ENCODE measurements at regions not wholly inside any gene's neighbourhood (a gene's known extent, or its start where the extent isn't known, plus 50 kb on each side); places are given as distances from the start of the nearest gene placed in this dataset.
"Not testable (repeated sequence)": the region's sequence is repeated elsewhere in the genome, so short reads cannot be mapped to it uniquely, and the experiment has no call there.

DNA sequence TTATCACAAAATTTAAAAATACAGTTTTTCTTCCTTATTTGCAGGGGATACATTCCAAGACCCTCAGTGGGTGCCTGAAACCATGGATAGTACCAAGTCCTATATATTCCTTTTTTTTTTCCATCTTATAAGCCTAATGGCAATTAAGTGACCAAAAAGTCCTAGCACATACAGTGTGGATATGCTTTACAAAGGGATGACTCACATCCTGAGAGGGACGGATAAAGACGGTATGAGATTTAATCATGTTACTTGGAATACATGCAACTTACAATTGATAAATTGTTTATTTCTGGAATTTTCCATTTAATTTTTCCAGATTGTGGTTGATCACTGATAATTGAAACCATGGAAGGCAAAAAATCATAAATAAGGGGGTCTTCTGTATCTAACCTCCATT is 181.2 kb upstream of the BRINP3 start:
- FAIRE-seq (no peak), DNase-seq (ENCODE audit: insufficient read length, low spot score) (no peak)
- TF ChIP-seq POU2F2 (IDR thresholded peaks at IDR 0.05; ENCODE audit: low read depth, low read length) (no peak), TAF1 (IDR thresholded peaks at IDR 0.05; ENCODE audit: low read depth, low read length) (no peak), PAX5 (IDR thresholded peaks at IDR 0.05; ENCODE audit: insufficient read depth, low read length, severe bottlenecking) (no peak), POLR2A (IDR thresholded peaks at IDR 0.05; ENCODE audit: low read depth, low read length) (no peak)

GRCh38 chr1:190663962-190664361 is 186.3 kb upstream of the BRINP3 start:
- no peak for TF ChIP-seq POLR2A (IDR thresholded peaks at IDR 0.05; ENCODE audit: low read depth, low read length)
- TF ChIP-seq PAX5 (IDR thresholded peaks at IDR 0.05; ENCODE audit: insufficient read depth, low read length, severe bottlenecking) = no peak
- TF ChIP-seq POU2F2 (IDR thresholded peaks at IDR 0.05; ENCODE audit: low read depth, low read length) = no peak
- no peak for TF ChIP-seq SPI1 (IDR thresholded peaks at IDR 0.05; ENCODE audit: low read depth, low read length)
- TF ChIP-seq TAF1 (IDR thresholded peaks at IDR 0.05; ENCODE audit: low read depth, low read length) = no peak
- TF ChIP-seq POLR2AphosphoS5 (IDR thresholded peaks at IDR 0.05; ENCODE audit: low read depth, low read length) = no peak
- DNase-seq (ENCODE audit: insufficient read length, low spot score) = no peak
- FAIRE-seq = no peak

DNA sequence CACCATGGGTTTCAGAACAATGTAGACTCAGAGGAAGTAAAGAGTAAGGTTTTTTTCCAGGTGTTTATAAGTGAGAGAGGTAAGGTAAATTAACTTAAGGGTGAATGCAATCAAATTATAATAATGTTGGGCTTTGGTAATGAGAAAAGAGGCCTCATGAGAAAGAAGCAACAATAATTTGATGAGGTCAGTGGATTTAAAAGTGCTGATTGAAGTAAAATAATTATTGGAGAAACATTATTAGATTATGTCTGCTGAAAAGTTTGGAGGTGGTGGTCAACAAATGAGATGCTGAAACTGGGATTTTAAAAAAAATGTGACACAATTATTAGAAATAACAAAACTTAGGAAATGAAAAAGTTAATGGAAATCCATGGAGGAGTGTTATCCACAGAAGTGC is 187.4 kb upstream of the BRINP3 start:
- TF ChIP-seq SPI1 (IDR thresholded peaks at IDR 0.05; ENCODE audit: low read depth, low read length) (no peak), PAX5 (IDR thresholded peaks at IDR 0.05; ENCODE audit: insufficient read depth, low read length, severe bottlenecking) (no peak), POU2F2 (IDR thresholded peaks at IDR 0.05; ENCODE audit: low read depth, low read length) (no peak), POLR2A (IDR thresholded peaks at IDR 0.05; ENCODE audit: low read depth, low read length) (no peak), POLR2AphosphoS5 (IDR thresholded peaks at IDR 0.05; ENCODE audit: low read depth, low read length) (no peak), TAF1 (IDR thresholded peaks at IDR 0.05; ENCODE audit: low read depth, low read length) (no peak)
- FAIRE-seq = no peak

DNA sequence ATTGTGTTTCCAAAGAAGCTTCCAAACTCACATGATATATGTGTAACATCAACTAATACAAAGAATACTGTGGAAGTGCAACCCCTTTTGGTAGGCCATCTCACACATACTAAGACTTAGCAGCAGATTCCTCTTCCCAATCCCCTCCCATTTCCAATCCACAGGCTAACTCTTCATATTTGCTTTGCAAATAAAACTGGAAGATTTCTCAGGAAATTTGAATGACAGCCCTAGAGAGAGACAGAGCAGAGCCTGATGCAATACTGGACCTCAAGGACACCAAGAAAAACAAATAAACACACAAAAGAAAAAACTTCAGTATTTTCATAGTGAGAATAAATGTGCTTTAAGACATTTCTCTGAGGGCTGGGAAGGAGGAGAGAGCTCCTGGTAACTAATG is 190.2 kb upstream of the BRINP3 start:
- FAIRE-seq = no peak
- DNase-seq (ENCODE audit: insufficient read length, low spot score) = no peak
- TF ChIP-seq PAX5 (IDR thresholded peaks at IDR 0.05; ENCODE audit: insufficient read depth, low read length, severe bottlenecking) (no peak), POLR2A (IDR thresholded peaks at IDR 0.05; ENCODE audit: low read depth, low read length) (no peak), POU2F2 (IDR thresholded peaks at IDR 0.05; ENCODE audit: low read depth, low read length) (no peak), TAF1 (IDR thresholded peaks at IDR 0.05; ENCODE audit: low read depth, low read length) (no peak), POLR2AphosphoS5 (IDR thresholded peaks at IDR 0.05; ENCODE audit: low read depth, low read length) (no peak), SPI1 (IDR thresholded peaks at IDR 0.05; ENCODE audit: low read depth, low read length) (no peak)

More for the DNA sequence above, 187.4 kb upstream of the BRINP3 start:
- DNase-seq (ENCODE audit: insufficient read length, low spot score) = no peak

DNA sequence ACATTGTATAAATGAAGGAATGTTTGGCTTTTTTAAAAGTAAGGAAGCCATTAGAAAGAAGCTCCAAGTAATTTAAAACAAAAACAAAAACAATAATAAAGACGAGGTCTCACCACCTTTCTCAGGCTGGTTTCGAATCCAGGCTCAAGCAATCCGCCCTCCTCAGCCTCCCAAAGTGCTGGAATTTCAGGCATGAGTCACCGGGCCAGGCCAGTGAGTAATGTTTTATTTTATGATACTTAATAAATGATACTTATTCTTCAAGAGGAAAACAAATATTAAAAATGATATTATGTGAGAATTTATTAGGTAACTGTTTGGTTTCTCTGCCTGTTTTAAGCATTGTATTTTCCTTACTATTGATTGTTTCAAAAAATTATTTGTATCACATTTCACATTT is 201.4 kb upstream of the BRINP3 start:
- TF ChIP-seq POLR2AphosphoS5 (IDR thresholded peaks at IDR 0.05; ENCODE audit: low read depth, low read length) (no peak), SPI1 (IDR thresholded peaks at IDR 0.05; ENCODE audit: low read depth, low read length) (no peak), PAX5 (IDR thresholded peaks at IDR 0.05; ENCODE audit: insufficient read depth, low read length, severe bottlenecking) (no peak), TAF1 (IDR thresholded peaks at IDR 0.05; ENCODE audit: low read depth, low read length) (no peak), POLR2A (IDR thresholded peaks at IDR 0.05; ENCODE audit: low read depth, low read length) (no peak), POU2F2 (IDR thresholded peaks at IDR 0.05; ENCODE audit: low read depth, low read length) (no peak)
- FAIRE-seq = no peak
- DNase-seq (ENCODE audit: insufficient read length, low spot score) = no peak

DNA sequence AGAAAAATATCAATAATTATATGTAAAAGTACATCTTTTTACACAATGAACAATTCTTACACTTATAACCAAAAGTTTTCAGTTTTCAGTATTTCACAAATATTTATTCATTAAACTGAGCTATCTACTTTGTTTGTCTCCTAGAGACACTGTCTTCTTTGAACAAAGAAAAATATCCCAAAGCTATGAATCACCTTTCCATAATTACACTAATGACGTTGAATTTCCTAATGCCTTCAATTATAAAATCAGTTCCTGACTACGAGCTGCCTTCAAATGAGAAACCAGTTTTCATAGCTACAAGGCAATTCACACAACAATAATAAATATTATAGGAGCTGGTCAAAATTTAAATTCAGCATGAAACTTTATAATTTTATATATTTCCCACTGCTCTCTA is 201.8 kb upstream of the BRINP3 start:
- DNase-seq (ENCODE audit: insufficient read length, low spot score) (no peak), FAIRE-seq (no peak)
- no peak for TF ChIP-seq PAX5 (IDR thresholded peaks at IDR 0.05; ENCODE audit: insufficient read depth, low read length, severe bottlenecking)
- TF ChIP-seq POLR2AphosphoS5 (IDR thresholded peaks at IDR 0.05; ENCODE audit: low read depth, low read length) = no peak
- no peak for TF ChIP-seq SPI1 (IDR thresholded peaks at IDR 0.05; ENCODE audit: low read depth, low read length)
- TF ChIP-seq POU2F2 (IDR thresholded peaks at IDR 0.05; ENCODE audit: low read depth, low read length) = no peak
- TF ChIP-seq POLR2A (IDR thresholded peaks at IDR 0.05; ENCODE audit: low read depth, low read length) = no peak
- TF ChIP-seq TAF1 (IDR thresholded peaks at IDR 0.05; ENCODE audit: low read depth, low read length) = no peak

- DNase-seq (ENCODE audit: insufficient read length, low spot score) (no peak), FAIRE-seq (no peak)
- TF ChIP-seq SPI1 (IDR thresholded peaks at IDR 0.05; ENCODE audit: low read depth, low read length) (no peak), PAX5 (IDR thresholded peaks at IDR 0.05; ENCODE audit: insufficient read depth, low read length, severe bottlenecking) (no peak), POLR2A (IDR thresholded peaks at IDR 0.05; ENCODE audit: low read depth, low read length) (no peak), POU2F2 (IDR thresholded peaks at IDR 0.05; ENCODE audit: low read depth, low read length) (no peak), POLR2AphosphoS5 (IDR thresholded peaks at IDR 0.05; ENCODE audit: low read depth, low read length) (no peak), TAF1 (IDR thresholded peaks at IDR 0.05; ENCODE audit: low read depth, low read length) (no peak)
These were observed 202.3 kb upstream of the BRINP3 start for GRCh38 chr1:190679983-190680382.

DNA sequence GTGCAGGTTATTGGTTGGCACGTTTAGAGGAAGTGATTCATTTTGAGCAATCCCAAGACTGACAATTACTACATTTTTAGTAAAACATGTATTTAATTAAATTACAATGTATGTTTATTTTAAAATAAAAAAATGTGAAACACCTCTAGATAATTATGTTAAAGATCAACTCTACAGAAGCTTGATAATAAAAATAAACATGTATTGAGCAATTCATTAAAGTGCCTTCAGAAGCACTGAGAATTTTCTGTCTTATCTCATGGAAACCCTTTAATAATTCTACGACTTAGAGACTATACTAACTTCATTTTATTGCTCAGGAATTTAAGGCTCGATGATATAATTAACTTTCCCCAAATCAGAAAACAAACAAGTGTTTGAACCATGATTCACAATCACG is 208.0 kb upstream of the BRINP3 start:
- DNase-seq (ENCODE audit: insufficient read length, low spot score) (no peak), FAIRE-seq (no peak)
- TF ChIP-seq SPI1 (IDR thresholded peaks at IDR 0.05; ENCODE audit: low read depth, low read length) = no peak
- no peak for TF ChIP-seq POLR2AphosphoS5 (IDR thresholded peaks at IDR 0.05; ENCODE audit: low read depth, low read length)
- no peak for TF ChIP-seq POLR2A (IDR thresholded peaks at IDR 0.05; ENCODE audit: low read depth, low read length)
- TF ChIP-seq POU2F2 (IDR thresholded peaks at IDR 0.05; ENCODE audit: low read depth, low read length) = no peak

GRCh38 chr1:190688096-190688495 is 210.4 kb upstream of the BRINP3 start:
- DNase-seq (ENCODE audit: insufficient read length, low spot score) (no peak), FAIRE-seq (no peak)
- TF ChIP-seq POLR2A (IDR thresholded peaks at IDR 0.05; ENCODE audit: low read depth, low read length) (no peak), TAF1 (IDR thresholded peaks at IDR 0.05; ENCODE audit: low read depth, low read length) (no peak), PAX5 (IDR thresholded peaks at IDR 0.05; ENCODE audit: insufficient read depth, low read length, severe bottlenecking) (no peak), SPI1 (IDR thresholded peaks at IDR 0.05; ENCODE audit: low read depth, low read length) (no peak), POU2F2 (IDR thresholded peaks at IDR 0.05; ENCODE audit: low read depth, low read length) (no peak), POLR2AphosphoS5 (IDR thresholded peaks at IDR 0.05; ENCODE audit: low read depth, low read length) (no peak)

GRCh38 chr1:190698488-190698887 is 220.8 kb upstream of the BRINP3 start:
- DNase-seq (ENCODE audit: insufficient read length, low spot score); FAIRE-seq: not testable (repeated sequence)

All from GM12891 (cell line).